K562 (cell line): ENCODE measurements at regions not wholly inside any gene's neighbourhood (a gene's known extent, or its start where the extent isn't known, plus 50 kb on each side); places are given as distances from the start of the nearest gene placed in this dataset.

ENCODE experiments used
- ATAC-seq: fragments of 200-7000 bp; cut with Tn5 transposase; 3 replicates; pipeline ENCODE4 v1.9.1; 2020; ENCODE audit warnings: moderate library complexity
- BruUV-seq: library from RNA; stranded (reverse); fragments of 400-500 nt; replicated peaks from 2 replicates; lab custom pipeline; 2021; lab: Mats Ljungman, UMichigan
- CTCF ChIA-PET: fragments of 300-600 bp; formaldehyde crosslinking; extraction: SDS; loops from one replicate; lab custom pipeline; 2021; ENCODE audit warnings: low intra/inter-chr PET ratio; lab: Yijun Ruan, JAX
- POLR2A ChIA-PET: fragments of 300-600, 350-650 bp; sonication (Branson Sonifier 250); formaldehyde crosslinking; extraction: SDS; loops from one replicate; lab custom pipeline; 2021; ENCODE audit warnings: antibody characterized with exemption, inconsistent platforms; lab: Yijun Ruan, JAX
- DNase-seq, 4 experiments: peaks; one replicate each; pipeline versions ENCODE4 v3.0.0 to v3.0.0-alpha.2; 2011 to 2018; ENCODE audit warnings: low spot score in 3 of 4, mixed read lengths in 3 of 4; ENCODE audit errors: extremely low read depth in 1 of 4
- FAIRE-seq: peaks from 2 replicates; lab custom pipeline; 2011; peaks lifted over from hg19 to GRCh38; lab: Jason Lieb, UNC
- H2AFZ ChIP-seq: 2 replicates; pipeline ENCODE4 v1.6.0; 2011; ENCODE audit warnings: low read depth, low read length, control low read depth, inconsistent platforms
- H3K27ac ChIP-seq: fragments of 200-600 bp; 3 replicates; pipeline ENCODE4 v1.8.0; 2011; ENCODE audit warnings: low read depth, mild to moderate bottlenecking, control low read depth, inconsistent platforms, low read length, moderate library complexity, mixed read lengths; ENCODE audit errors: extremely low read depth
- H3K27me3 ChIP-seq, 2 experiments: fragments of 300-600 bp in 1 of 2; 2 replicates in 1 of 2; 3 replicates in 1 of 2; pipeline versions ENCODE4 v1.6.0 to v1.8.0; 2011; ENCODE audit warnings: inconsistent platforms in 2 of 2, low read length in 2 of 2, mild to moderate bottlenecking in 1 of 2, mixed read lengths in 1 of 2, moderate library complexity in 1 of 2; ENCODE audit not compliant: control insufficient read depth in 2 of 2, insufficient read depth in 2 of 2
- H3K36me3 ChIP-seq: fragments of 300-600 bp; 3 replicates; pipeline ENCODE4 v1.8.0; 2011; ENCODE audit warnings: mild to moderate bottlenecking, low read length, inconsistent platforms; ENCODE audit not compliant: control insufficient read depth, insufficient read depth
- H3K4me1 ChIP-seq, 2 experiments: fragments of 200-600 bp in 1 of 2; replicated peaks in 1 of 2; 2 replicates in 1 of 2; 3 replicates in 1 of 2; pipeline versions ENCODE4 v1.5.1 to v1.8.0; 2011; ENCODE audit warnings: inconsistent platforms in 2 of 2, low read length in 2 of 2, mild to moderate bottlenecking in 1 of 2, mixed read lengths in 1 of 2, moderate library complexity in 1 of 2; ENCODE audit not compliant: control insufficient read depth in 2 of 2, insufficient read depth in 2 of 2
- H3K4me2 ChIP-seq: 2 replicates; pipeline ENCODE4 v1.6.1; 2011; ENCODE audit warnings: low read length, control low read depth, inconsistent platforms, mixed read lengths; ENCODE audit not compliant: insufficient read depth
- H3K4me3 ChIP-seq: fragments of 200-600 bp; sonication (generic), shearing (Covaris generic); 2 replicates; pipeline ENCODE4 v1.5.1; 2016; ENCODE audit warnings: control low read depth, inconsistent platforms
- H3K79me2 ChIP-seq: fragments of 200-600 bp; 3 replicates; pipeline ENCODE4 v1.8.0; 2011; ENCODE audit warnings: low read length, inconsistent platforms; ENCODE audit not compliant: control insufficient read depth, insufficient read depth
- H3K9ac ChIP-seq, 2 experiments: 2 replicates each; pipeline versions ENCODE4 v1.6.0 to v1.6.1; 2011; ENCODE audit warnings: low read depth in 2 of 2, low read length in 2 of 2, control low read depth in 1 of 2, inconsistent platforms in 1 of 2, mild to moderate bottlenecking in 1 of 2, mixed read lengths in 1 of 2; ENCODE audit not compliant: insufficient read depth in 1 of 2
- H3K9me1 ChIP-seq: one replicate; pipeline ENCODE4 v1.6.0; 2011; ENCODE audit warnings: inconsistent platforms, mild to moderate bottlenecking, low read length, moderate library complexity; ENCODE audit not compliant: control insufficient read depth, insufficient read depth
- H3K9me3 ChIP-seq: replicated peaks from 2 replicates; pipeline ENCODE4 v1.5.1; 2011; ENCODE audit warnings: low read depth, low read length, inconsistent platforms; ENCODE audit not compliant: control insufficient read depth, insufficient read depth
- H4K20me1 ChIP-seq: replicated peaks from 2 replicates; pipeline ENCODE4 v1.6.1; 2011; ENCODE audit warnings: low read length, inconsistent platforms, mixed read lengths; ENCODE audit not compliant: control insufficient read depth, insufficient read depth
- CBX1 ChIP-seq: sonication (generic); IDR thresholded peaks from 2 replicates; pipeline ENCODE4 v1.6.1; 2016; ENCODE audit warnings: antibody characterized with exemption, low read depth, mild to moderate bottlenecking
- EP300 ChIP-seq: IDR thresholded peaks from 2 replicates; pipeline ENCODE4 v1.6.1; 2012; ENCODE audit warnings: low read length, improper control_type of control experiment
- GTF2A2 ChIP-seq: IDR thresholded peaks from 2 replicates; pipeline ENCODE4 v1.6.1; 2016; ENCODE audit warnings: mild to moderate bottlenecking, missing genetic modification characterization, missing compliant biosample characterization
- HSF4 ChIP-seq: fragments of 250-450 bp; sonication (Bioruptor Pico); IDR thresholded peaks from 2 replicates; pipeline ENCODE4 v2.1.2; 2022; ENCODE audit warnings: mild to moderate bottlenecking, moderate library complexity, borderline replicate concordance
- MYNN ChIP-seq, 2 experiments: sonication (generic); formaldehyde crosslinking in 1 of 2; IDR thresholded peaks; 2 replicates each; pipeline versions ENCODE4 v1.5.0 to v1.6.1; 2016 to 2020; ENCODE audit warnings: antibody characterized with exemption in 1 of 2, missing genetic modification reagents in 1 of 2
- NBN ChIP-seq: fragments of 450-650 bp; IDR thresholded peaks from 2 replicates; pipeline ENCODE4 v1.6.1; 2016; ENCODE audit warnings: low read depth, mild to moderate bottlenecking
- SNIP1 ChIP-seq: fragments of 450-650 bp; IDR thresholded peaks from 2 replicates; pipeline ENCODE4 v1.7.1; 2017; ENCODE audit warnings: low read depth, mild to moderate bottlenecking
- SRSF9 ChIP-seq: fragments of 200-400 bp; formaldehyde crosslinking; IDR thresholded peaks from 2 replicates; pipeline ENCODE4 v1.6.1; 2017; ENCODE audit warnings: low read depth, low read length, borderline replicate concordance
- ZNF133 ChIP-seq: fragments of 250-450 bp; sonication (Bioruptor Pico); IDR thresholded peaks from 2 replicates; pipeline ENCODE4 v1.4.0; 2020; ENCODE audit warnings: mild to moderate bottlenecking
- WGBS: fragments of 100-300 bp; shearing (Covaris generic); methylation state at CpG from one replicate; pipeline ENCODE4 v1.1.6; 2016; ENCODE audit warnings: low coverage, mixed read lengths; ENCODE audit not compliant: insufficient coverage; ENCODE audit errors: missing lambda C conversion rate; 5-methylcytosine and 5-hydroxymethylcytosine counted together
- in situ Hi-C: fragments of 300-500 bp; cut with MboI; formaldehyde crosslinking; loops from 4 replicates; pipeline ENCODE4 v1.15.0; 2018; ENCODE audit warnings: inconsistent platforms, mixed read lengths
- intact Hi-C: fragments of 100-400 bp; cut with micrococcal nuclease; formaldehyde crosslinking; loops from 2 replicates; pipeline ENCODE4 v1.14.2; 2022
- TF ChIP-seq, protein P1 (sequence below), 2 experiments: fragments of 450-650 bp; IDR thresholded peaks; 2 replicates each; pipeline ENCODE4 v1.6.1; 2016; ENCODE audit warnings: mild to moderate bottlenecking in 2 of 2, borderline replicate concordance in 1 of 2, low read depth in 1 of 2, moderate library complexity in 1 of 2
- TF ChIP-seq, protein P2 (sequence below): sonication (generic); formaldehyde crosslinking; IDR thresholded peaks from 2 replicates; pipeline ENCODE4 v1.8.1; 2023; ENCODE audit warnings: mild to moderate bottlenecking, missing genetic modification reagents
- TF ChIP-seq, protein P3 (sequence below): fragments of 450-650 bp; formaldehyde crosslinking; IDR thresholded peaks from 2 replicates; pipeline ENCODE4 v1.4.0; 2020; ENCODE audit warnings: mild to moderate bottlenecking, mixed read lengths

DNA sequence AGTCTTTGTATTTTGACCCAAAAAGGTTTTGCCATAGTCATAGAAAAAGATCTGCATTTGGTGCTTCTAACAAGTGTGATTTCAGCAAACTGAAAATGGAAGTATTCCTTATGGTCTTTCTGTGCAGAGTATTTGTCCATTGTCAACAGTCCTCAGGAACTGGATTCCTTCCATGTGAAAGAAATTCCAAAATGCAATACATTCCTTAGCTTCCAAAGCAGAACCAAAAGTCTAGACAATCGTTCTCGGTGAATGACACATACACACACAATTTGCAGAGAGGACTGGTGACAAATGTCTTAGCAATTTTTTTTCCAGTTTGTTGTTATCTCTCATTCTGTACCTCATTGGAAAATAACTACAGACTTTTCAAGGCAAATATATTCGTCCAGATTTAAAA lies 562.2 kb upstream of the SLIT2 start:
- H3K27me3 ChIP-seq = no peaks in the 10 kb centered on the region
- in situ Hi-C loops (no loop called here), intact Hi-C loops (no loop called here)
- TF ChIP-seq SNIP1 (no peak), MYNN (IDR thresholded peaks at IDR 0.05) (no peak), MYNN (CRISPR knock-in tag; IDR thresholded peaks at IDR 0.05) (no peak), EP300 (no peak), HSF4 (CRISPR knock-in tag) (no peak), GTF2A2 (tag) (no peak), CBX1 (no peak), ZNF133 (CRISPR knock-in tag) (no peak), SRSF9 (no peak), NBN (no peak)
- TF ChIP-seq, protein P1, sequence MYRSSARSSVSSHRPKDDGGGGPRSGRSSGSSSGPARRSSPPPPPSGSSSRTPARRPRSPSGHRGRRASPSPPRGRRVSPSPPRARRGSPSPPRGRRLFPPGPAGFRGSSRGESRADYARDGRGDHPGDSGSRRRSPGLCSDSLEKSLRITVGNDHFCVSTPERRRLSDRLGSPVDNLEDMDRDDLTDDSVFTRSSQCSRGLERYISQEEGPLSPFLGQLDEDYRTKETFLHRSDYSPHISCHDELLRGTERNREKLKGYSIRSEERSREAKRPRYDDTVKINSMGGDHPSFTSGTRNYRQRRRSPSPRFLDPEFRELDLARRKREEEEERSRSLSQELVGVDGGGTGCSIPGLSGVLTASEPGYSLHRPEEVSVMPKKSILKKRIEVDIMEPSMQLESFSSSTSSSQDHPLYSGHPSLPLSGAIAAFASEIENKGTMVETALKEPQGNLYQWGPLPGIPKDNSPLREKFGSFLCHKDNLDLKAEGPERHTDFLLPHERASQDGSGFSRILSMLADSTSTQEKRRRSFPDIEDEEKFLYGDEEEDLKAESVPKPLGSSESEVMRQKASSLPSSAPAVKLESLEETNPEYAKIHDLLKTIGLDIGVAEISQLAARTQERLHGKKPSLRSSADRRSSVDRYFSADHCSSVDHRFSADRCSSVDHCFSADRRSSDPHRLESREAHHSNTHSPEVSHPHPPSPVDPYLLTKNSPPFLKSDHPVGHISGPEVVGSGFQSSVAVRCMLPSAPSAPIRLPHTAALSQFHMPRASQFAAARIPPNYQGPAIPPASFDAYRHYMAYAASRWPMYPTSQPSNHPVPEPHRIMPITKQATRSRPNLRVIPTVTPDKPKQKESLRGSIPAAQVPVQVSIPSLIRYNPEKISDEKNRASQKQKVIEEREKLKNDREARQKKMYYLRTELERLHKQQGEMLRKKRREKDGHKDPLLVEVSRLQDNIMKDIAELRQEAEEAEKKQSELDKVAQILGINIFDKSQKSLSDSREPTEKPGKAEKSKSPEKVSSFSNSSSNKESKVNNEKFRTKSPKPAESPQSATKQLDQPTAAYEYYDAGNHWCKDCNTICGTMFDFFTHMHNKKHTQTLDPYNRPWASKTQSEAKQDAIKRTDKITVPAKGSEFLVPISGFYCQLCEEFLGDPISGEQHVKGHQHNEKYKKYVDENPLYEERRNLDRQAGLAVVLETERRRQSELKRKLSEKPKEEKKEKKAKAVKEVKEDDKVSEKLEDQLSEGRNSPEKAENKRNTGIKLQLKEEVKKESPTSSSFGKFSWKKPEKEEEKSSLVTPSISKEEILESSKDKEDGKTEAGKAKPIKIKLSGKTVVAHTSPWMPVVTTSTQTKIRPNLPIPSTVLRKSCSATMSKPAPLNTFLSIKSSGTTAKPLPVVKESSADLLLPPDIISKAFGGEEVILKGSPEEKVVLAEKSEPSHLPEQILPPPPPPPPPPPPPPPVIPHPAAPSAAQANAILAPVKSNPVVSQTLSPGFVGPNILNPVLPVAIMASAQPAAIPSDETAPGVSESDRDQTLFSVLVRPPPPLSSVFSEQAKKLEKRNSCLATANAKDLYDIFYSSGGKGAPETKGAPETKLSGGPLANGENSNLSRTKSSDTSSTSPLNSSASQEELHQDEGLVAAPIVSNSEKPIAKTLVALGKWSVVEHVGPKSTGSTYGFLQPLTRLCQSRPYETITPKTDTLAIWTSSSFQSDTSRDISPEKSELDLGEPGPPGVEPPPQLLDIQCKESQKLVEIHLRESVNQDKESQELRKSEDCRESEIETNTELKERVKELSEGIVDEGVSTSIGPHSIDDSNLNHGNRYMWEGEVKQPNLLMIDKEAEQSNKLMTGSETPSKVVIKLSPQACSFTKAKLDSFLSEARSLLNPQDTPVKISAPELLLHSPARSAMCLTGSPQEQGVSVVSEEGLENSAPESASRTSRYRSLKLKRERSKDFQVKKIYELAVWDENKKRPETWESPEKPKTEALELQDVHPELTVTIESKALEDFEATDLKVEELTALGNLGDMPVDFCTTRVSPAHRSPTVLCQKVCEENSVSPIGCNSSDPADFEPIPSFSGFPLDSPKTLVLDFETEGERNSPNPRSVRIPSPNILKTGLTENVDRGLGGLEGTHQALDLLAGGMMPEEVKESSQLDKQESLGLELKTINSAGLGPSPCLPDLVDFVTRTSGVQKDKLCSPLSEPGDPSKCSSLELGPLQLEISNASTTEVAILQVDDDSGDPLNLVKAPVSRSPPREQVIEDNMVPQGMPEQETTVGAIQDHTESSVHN (IDR thresholded peaks at IDR 0.05; ENCODE audit: borderline replicate concordance in 1 of 2, low read depth in 1 of 2) = no peak
- TF ChIP-seq, protein P2, sequence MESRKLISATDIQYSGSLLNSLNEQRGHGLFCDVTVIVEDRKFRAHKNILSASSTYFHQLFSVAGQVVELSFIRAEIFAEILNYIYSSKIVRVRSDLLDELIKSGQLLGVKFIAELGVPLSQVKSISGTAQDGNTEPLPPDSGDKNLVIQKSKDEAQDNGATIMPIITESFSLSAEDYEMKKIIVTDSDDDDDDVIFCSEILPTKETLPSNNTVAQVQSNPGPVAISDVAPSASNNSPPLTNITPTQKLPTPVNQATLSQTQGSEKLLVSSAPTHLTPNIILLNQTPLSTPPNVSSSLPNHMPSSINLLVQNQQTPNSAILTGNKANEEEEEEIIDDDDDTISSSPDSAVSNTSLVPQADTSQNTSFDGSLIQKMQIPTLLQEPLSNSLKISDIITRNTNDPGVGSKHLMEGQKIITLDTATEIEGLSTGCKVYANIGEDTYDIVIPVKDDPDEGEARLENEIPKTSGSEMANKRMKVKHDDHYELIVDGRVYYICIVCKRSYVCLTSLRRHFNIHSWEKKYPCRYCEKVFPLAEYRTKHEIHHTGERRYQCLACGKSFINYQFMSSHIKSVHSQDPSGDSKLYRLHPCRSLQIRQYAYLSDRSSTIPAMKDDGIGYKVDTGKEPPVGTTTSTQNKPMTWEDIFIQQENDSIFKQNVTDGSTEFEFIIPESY (CRISPR knock-in tag) = no peak
- TF ChIP-seq, protein P3, sequence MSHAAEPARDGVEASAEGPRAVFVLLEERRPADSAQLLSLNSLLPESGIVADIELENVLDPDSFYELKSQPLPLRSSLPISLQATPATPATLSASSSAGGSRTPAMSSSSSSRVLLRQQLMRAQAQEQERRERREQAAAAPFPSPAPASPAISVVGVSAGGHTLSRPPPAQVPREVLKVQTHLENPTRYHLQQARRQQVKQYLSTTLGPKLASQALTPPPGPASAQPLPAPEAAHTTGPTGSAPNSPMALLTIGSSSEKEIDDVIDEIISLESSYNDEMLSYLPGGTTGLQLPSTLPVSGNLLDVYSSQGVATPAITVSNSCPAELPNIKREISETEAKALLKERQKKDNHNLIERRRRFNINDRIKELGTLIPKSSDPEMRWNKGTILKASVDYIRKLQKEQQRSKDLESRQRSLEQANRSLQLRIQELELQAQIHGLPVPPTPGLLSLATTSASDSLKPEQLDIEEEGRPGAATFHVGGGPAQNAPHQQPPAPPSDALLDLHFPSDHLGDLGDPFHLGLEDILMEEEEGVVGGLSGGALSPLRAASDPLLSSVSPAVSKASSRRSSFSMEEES (CRISPR knock-in tag) = no peak
- CTCF ChIA-PET = no interaction called here
- no peaks in the 10 kb centered on the region for H3K4me1 ChIP-seq
- BruUV-seq = no TSS peak
- H4K20me1 ChIP-seq = no peaks in the 10 kb centered on the region
- DNase-seq (no peak), FAIRE-seq (no peak), ATAC-seq (no peak)
- WGBS = 0% methylated on average over 3 of the region's 3 CpGs
- no peak overlapping the region for H2AFZ ChIP-seq
- no peak overlapping the region for H3K27ac ChIP-seq
- no peaks in the 10 kb centered on the region for H3K9me1 ChIP-seq
- H3K9me3 ChIP-seq = no peaks in the 10 kb centered on the region
- H3K79me2 ChIP-seq = no peaks in the 10 kb centered on the region
- POLR2A ChIA-PET = no interaction called here
- H3K4me2 ChIP-seq = no peak overlapping the region
- H3K9ac ChIP-seq = no peak overlapping the region
- H3K36me3 ChIP-seq = no peaks in the 10 kb centered on the region
- no peak overlapping the region for H3K4me3 ChIP-seq
